SK-N-SH treated with all-trans-retinoic acid at 6 μM for 48 hours (cell line): ENCODE measurements at regions not wholly inside any gene's neighbourhood (a gene's known extent, or its start where the extent isn't known, plus 50 kb on each side); places are given as distances from the start of the nearest gene placed in this dataset.

Experiments used
- ATAC-seq: fragments of 200-7000 bp; cut with Tn5 transposase; 3 replicates; pipeline ENCODE4 v1.9.1; 2020; ENCODE audit warnings: mild to moderate bottlenecking, moderate library complexity
- BACH2 ChIP-seq: fragments of 250-450 bp; sonication (Bioruptor Pico); IDR thresholded peaks from 2 replicates; pipeline ENCODE4 v1.9.0; 2021; ENCODE audit warnings: mild to moderate bottlenecking, borderline replicate concordance
- CSDC2 ChIP-seq: fragments of 250-450 bp; sonication (Bioruptor Pico); IDR thresholded peaks from 2 replicates; pipeline ENCODE4 v1.5.0; 2020; ENCODE audit warnings: mild to moderate bottlenecking, moderate library complexity
- ESRRG ChIP-seq: fragments of 250-450 bp; sonication (Bioruptor Pico); IDR thresholded peaks from 2 replicates; pipeline ENCODE4 v1.6.1; 2021; ENCODE audit warnings: mild to moderate bottlenecking
- GLIS3 ChIP-seq: fragments of 250-450 bp; sonication (Bioruptor Pico); IDR thresholded peaks from 2 replicates; pipeline ENCODE4 v1.5.0; 2020; ENCODE audit warnings: mild to moderate bottlenecking, moderate library complexity
- ISL1 ChIP-seq: fragments of 250-450 bp; sonication (Bioruptor Pico); IDR thresholded peaks from 2 replicates; pipeline ENCODE4 v2.1.2; 2022; ENCODE audit warnings: mild to moderate bottlenecking, moderate library complexity
- OSR1 ChIP-seq: fragments of 250-450 bp; sonication (Bioruptor Pico); IDR thresholded peaks from 2 replicates; pipeline ENCODE4 v1.8.0; 2022; ENCODE audit warnings: moderate library complexity, mild to moderate bottlenecking, inconsistent platforms
- RARB ChIP-seq: fragments of 250-450 bp; sonication (Bioruptor Pico); IDR thresholded peaks from 2 replicates; pipeline ENCODE4 v1.8.0; 2021; ENCODE audit warnings: mild to moderate bottlenecking, moderate library complexity
- SNAI2 ChIP-seq: fragments of 250-450 bp; sonication (Bioruptor Pico); IDR thresholded peaks from 2 replicates; pipeline ENCODE4 v1.5.0; 2020; ENCODE audit warnings: mild to moderate bottlenecking, moderate library complexity
- TCF4 ChIP-seq: fragments of 250-450 bp; sonication (Bioruptor Pico); IDR thresholded peaks from 2 replicates; pipeline ENCODE4 v1.8.0; 2021; ENCODE audit warnings: mild to moderate bottlenecking, moderate library complexity, borderline replicate concordance
- TOX ChIP-seq: fragments of 250-450 bp; sonication (Bioruptor Pico); IDR thresholded peaks from 2 replicates; pipeline ENCODE4 v1.8.0; 2021; ENCODE audit warnings: mild to moderate bottlenecking, moderate library complexity, borderline replicate concordance
- ZC3H10 ChIP-seq: fragments of 250-450 bp; sonication (Bioruptor Pico); IDR thresholded peaks from 2 replicates; pipeline ENCODE4 v1.5.1; 2021; ENCODE audit warnings: mild to moderate bottlenecking, moderate library complexity
- ZFP3 ChIP-seq: fragments of 250-450 bp; sonication (Bioruptor Pico); IDR thresholded peaks from 2 replicates; pipeline ENCODE4 v1.5.0; 2020; ENCODE audit warnings: mild to moderate bottlenecking, moderate library complexity
- ZFP30 ChIP-seq: fragments of 450-650 bp; formaldehyde crosslinking; IDR thresholded peaks from 2 replicates; pipeline ENCODE4 v1.5.0; 2022; ENCODE audit warnings: mild to moderate bottlenecking, moderate library complexity
- ZNF565 ChIP-seq: fragments of 450-650 bp; formaldehyde crosslinking; conservative IDR thresholded peaks from 2 replicates; pipeline ENCODE4 v1.5.0; 2020; ENCODE audit warnings: low read depth, mild to moderate bottlenecking, moderate library complexity
- ZNF70 ChIP-seq: fragments of 450-650 bp; formaldehyde crosslinking; IDR thresholded peaks from 2 replicates; pipeline ENCODE4 v1.5.0; 2020; ENCODE audit warnings: mild to moderate bottlenecking, moderate library complexity
- ZNF8 ChIP-seq: fragments of 450-650 bp; formaldehyde crosslinking; IDR thresholded peaks from 2 replicates; pipeline ENCODE4 v1.5.0; 2020; ENCODE audit warnings: mild to moderate bottlenecking, moderate library complexity
- TF ChIP-seq, protein P1 (sequence below): fragments of 250-450 bp; sonication (Bioruptor Pico); IDR thresholded peaks from 2 replicates; pipeline ENCODE4 v1.8.0; 2021; ENCODE audit warnings: low read depth, mild to moderate bottlenecking, moderate library complexity, borderline replicate concordance
- TF ChIP-seq, protein P2 (sequence below): fragments of 250-450 bp; sonication (Bioruptor Pico); IDR thresholded peaks from 2 replicates; pipeline ENCODE4 v1.5.1; 2021; ENCODE audit warnings: mild to moderate bottlenecking, moderate library complexity
- TF ChIP-seq, protein P3 (sequence below): fragments of 250-450 bp; sonication (Bioruptor Pico); IDR thresholded peaks from 2 replicates; pipeline ENCODE4 v1.5.0; 2020; ENCODE audit warnings: mild to moderate bottlenecking, moderate library complexity
- TF ChIP-seq, protein P4 (sequence below): fragments of 250-450 bp; sonication (Bioruptor Pico); IDR thresholded peaks from 2 replicates; pipeline ENCODE4 v1.8.0; 2020; ENCODE audit warnings: mild to moderate bottlenecking, moderate library complexity, borderline replicate concordance

DNA sequence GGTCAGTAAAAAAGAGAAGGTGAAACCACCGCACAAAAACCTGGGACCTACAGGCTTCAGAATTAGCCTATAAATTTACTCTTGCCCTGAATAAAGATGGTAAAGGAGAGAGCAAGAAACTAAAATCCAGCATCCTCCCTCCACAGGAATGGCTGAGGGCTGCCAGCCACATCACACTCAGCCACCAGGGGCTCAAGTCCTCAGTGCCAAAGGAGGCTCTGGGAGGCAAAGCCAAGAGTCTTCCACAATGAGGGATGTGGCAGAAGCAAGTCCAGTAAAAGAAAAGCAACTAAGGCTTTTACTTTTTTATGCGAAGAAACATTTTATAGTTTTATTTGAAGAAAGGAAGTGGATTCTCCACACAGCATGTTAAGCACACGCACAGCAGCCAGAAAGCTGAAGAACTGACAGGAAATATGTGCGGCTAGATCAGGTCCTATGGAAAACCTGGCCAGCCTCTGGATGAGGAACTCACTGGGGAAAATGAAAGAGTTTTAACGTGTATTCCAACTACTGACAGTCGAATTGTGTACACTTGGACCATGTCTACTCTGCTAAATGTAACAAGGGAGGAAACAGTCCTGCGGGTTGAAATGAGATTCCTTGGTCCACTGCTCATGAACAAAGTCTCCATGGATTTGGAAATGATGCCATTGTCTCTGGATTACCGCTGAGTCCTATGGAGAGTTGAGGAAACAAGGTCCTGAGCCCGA lies 219.4 kb upstream of the SSTR4 start:
- TF ChIP-seq ISL1 (CRISPR knock-in tag) (no peak), ZNF565 (CRISPR knock-in tag) (no peak), TOX (CRISPR knock-in tag) (no peak), ZFP30 (CRISPR knock-in tag) (no peak), GLIS3 (CRISPR knock-in tag) (no peak), BACH2 (no peak), ZNF70 (no peak), ZNF8 (CRISPR knock-in tag) (no peak), ZFP3 (CRISPR knock-in tag) (no peak), SNAI2 (no peak), RARB (no peak), ESRRG (CRISPR knock-in tag) (no peak), CSDC2 (CRISPR knock-in tag) (no peak)
- TF ChIP-seq, protein P1, sequence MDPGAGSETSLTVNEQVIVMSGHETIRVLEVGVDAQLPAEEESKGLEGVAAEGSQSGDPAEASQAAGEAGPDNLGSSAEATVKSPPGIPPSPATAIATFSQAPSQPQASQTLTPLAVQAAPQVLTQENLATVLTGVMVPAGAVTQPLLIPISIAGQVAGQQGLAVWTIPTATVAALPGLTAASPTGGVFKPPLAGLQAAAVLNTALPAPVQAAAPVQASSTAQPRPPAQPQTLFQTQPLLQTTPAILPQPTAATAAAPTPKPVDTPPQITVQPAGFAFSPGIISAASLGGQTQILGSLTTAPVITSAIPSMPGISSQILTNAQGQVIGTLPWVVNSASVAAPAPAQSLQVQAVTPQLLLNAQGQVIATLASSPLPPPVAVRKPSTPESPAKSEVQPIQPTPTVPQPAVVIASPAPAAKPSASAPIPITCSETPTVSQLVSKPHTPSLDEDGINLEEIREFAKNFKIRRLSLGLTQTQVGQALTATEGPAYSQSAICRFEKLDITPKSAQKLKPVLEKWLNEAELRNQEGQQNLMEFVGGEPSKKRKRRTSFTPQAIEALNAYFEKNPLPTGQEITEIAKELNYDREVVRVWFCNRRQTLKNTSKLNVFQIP (CRISPR knock-in tag) = no peak
- TF ChIP-seq, protein P2, sequence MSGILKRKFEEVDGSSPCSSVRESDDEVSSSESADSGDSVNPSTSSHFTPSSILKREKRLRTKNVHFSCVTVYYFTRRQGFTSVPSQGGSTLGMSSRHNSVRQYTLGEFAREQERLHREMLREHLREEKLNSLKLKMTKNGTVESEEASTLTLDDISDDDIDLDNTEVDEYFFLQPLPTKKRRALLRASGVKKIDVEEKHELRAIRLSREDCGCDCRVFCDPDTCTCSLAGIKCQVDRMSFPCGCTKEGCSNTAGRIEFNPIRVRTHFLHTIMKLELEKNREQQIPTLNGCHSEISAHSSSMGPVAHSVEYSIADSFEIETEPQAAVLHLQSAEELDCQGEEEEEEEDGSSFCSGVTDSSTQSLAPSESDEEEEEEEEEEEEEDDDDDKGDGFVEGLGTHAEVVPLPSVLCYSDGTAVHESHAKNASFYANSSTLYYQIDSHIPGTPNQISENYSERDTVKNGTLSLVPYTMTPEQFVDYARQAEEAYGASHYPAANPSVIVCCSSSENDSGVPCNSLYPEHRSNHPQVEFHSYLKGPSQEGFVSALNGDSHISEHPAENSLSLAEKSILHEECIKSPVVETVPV (CRISPR knock-in tag) = no peak
- no peak for ATAC-seq

DNA sequence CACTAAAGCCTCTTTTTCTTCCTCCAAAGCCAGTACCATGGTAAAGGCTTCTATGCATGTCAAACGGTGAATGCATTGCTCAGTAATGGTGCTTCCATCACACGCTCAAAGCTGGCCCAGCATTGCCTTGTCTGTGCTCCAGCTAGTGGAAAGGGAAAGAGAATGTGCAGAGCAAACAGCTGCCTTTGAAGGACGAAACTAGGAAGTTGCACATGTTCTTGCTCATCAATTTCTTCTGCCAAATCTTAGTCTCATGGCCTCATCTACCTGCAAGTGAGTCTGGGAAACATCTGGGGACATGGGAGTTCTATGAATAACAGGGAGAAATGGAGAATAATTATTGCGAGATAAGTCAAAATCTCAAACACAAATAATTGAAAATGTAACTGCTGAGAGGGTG lies 216.5 kb upstream of the SSTR4 start:
- ATAC-seq = no peak
- TF ChIP-seq, protein P1 (CRISPR knock-in tag) = no peak
- TF ChIP-seq TCF4 (CRISPR knock-in tag) (no peak), OSR1 (no peak), ZFP30 (CRISPR knock-in tag) (no peak), ISL1 (CRISPR knock-in tag) (no peak), ZNF565 (CRISPR knock-in tag) (no peak), ZNF70 (no peak), ZC3H10 (no peak), CSDC2 (CRISPR knock-in tag) (no peak), SNAI2 (no peak), ZNF8 (CRISPR knock-in tag) (no peak), RARB (no peak), ZFP3 (CRISPR knock-in tag) (no peak), ESRRG (CRISPR knock-in tag) (no peak)
- TF ChIP-seq, protein P3, sequence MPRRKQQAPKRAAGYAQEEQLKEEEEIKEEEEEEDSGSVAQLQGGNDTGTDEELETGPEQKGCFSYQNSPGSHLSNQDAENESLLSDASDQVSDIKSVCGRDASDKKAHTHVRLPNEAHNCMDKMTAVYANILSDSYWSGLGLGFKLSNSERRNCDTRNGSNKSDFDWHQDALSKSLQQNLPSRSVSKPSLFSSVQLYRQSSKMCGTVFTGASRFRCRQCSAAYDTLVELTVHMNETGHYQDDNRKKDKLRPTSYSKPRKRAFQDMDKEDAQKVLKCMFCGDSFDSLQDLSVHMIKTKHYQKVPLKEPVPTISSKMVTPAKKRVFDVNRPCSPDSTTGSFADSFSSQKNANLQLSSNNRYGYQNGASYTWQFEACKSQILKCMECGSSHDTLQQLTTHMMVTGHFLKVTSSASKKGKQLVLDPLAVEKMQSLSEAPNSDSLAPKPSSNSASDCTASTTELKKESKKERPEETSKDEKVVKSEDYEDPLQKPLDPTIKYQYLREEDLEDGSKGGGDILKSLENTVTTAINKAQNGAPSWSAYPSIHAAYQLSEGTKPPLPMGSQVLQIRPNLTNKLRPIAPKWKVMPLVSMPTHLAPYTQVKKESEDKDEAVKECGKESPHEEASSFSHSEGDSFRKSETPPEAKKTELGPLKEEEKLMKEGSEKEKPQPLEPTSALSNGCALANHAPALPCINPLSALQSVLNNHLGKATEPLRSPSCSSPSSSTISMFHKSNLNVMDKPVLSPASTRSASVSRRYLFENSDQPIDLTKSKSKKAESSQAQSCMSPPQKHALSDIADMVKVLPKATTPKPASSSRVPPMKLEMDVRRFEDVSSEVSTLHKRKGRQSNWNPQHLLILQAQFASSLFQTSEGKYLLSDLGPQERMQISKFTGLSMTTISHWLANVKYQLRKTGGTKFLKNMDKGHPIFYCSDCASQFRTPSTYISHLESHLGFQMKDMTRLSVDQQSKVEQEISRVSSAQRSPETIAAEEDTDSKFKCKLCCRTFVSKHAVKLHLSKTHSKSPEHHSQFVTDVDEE = no peak
- TF ChIP-seq, protein P4, sequence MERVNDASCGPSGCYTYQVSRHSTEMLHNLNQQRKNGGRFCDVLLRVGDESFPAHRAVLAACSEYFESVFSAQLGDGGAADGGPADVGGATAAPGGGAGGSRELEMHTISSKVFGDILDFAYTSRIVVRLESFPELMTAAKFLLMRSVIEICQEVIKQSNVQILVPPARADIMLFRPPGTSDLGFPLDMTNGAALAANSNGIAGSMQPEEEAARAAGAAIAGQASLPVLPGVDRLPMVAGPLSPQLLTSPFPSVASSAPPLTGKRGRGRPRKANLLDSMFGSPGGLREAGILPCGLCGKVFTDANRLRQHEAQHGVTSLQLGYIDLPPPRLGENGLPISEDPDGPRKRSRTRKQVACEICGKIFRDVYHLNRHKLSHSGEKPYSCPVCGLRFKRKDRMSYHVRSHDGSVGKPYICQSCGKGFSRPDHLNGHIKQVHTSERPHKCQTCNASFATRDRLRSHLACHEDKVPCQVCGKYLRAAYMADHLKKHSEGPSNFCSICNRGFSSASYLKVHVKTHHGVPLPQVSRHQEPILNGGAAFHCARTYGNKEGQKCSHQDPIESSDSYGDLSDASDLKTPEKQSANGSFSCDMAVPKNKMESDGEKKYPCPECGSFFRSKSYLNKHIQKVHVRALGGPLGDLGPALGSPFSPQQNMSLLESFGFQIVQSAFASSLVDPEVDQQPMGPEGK (CRISPR knock-in tag) = no peak
- TF ChIP-seq, protein P2 (CRISPR knock-in tag) = no peak
